Suppressor macrophage treated with lipopolysaccharide for 4 hours (primary cell): ENCODE measurements at regions not wholly inside any gene's neighbourhood (a gene's known extent, or its start where the extent isn't known, plus 50 kb on each side); places are given as distances from the start of the nearest gene placed in this dataset.
"Not testable (repeated sequence)": the region's sequence is repeated elsewhere in the genome, so short reads cannot be mapped to it uniquely, and the experiment has no call there.

Experiments
- DNase-seq: peaks from one replicate; pipeline ENCODE4 v3.0.0-alpha.2; 2020

DNA sequence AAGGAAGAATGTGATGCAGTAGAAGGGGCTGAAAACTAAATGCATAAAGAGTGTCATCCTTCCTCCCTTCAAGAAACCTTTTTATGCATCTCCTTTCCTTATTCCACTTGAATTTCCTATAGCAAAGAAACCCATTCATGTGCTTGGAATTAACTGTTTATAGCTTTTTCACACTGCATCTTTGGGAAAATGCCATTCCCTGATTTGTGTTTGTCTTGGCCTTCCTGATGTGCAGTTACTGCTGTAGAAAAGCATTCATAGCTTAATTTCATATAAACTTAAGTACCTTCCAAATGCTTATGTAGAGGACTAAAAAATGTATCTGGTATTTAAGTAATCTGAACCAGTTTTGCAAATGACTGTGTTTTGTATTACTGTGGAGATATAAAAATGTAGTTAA, 61.8 kb downstream of the SDR9C7 start:
- no peak for DNase-seq

GRCh38 chr12:56867216-56867615, 67.0 kb downstream of the SDR9C7 start:
- DNase-seq = no peak

DNA sequence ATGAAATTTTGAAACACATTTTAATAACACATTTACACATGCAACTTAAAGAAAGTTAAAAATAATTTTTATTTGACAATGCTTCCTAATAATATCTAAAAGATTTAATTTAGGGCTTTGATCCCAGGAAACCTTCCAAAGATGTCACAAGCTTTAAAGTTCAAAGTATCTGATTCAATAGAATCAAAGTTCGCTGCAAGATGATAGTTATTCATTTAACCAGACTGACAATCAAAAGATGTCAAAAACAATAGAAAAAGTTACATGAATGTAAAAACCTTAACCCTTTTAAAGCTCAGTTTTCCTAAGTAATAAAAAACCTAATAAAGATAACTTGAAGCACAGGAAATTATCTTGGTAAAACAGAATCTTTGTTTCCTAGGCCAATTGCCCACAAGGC, 67.7 kb downstream of the SDR9C7 start:
- no peak for DNase-seq

DNA sequence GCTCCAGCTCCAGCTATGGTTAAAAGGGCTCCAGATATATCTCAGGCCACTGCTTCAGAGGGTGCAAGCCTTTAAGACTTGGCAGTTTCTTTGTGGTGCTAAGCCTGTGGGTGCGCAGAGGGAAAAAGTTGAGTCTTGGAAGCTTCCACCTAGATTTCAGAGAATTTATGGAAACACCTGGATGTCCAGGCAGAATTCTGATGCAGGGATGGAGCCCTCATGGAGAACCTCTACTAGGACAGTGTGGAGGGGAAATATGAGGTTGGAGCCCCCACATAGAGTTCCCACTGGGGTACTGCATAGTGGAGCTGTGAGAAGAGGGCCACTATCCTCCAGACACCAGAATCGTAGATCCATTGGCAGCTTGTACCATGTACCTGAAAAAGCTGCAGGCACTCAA, 69.9 kb downstream of the SDR9C7 start:
- DNase-seq = no peak

GRCh38 chr12:56863789-56864188, 70.4 kb downstream of the SDR9C7 start:
- no peak for DNase-seq

- no peak for DNase-seq
Measured at GRCh38 chr12:56862264-56862663, 71.9 kb downstream of the SDR9C7 start.

- not testable (repeated sequence) for DNase-seq
Measured at GRCh38 chr12:56853392-56853978, 80.7 kb downstream of the SDR9C7 start.

DNA sequence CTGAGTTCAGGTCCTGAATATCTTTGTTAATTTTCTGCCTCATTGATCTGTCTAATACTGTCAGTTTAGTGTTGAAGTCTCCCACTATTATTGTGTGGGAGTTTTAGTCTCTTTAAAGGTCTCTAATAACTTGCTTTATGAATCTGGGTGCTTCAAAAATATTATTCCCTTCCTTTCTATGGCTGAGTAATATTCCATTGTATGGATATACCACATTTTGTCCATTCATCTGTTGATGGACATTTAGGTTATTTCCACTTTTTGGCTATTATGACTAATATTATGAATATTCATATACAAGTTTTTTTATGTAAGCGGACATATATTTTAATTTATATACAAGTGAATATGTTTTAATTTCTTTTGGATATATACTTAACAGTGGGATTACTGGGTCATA, 82.7 kb downstream of the SDR9C7 start:
- no peak for DNase-seq

DNA sequence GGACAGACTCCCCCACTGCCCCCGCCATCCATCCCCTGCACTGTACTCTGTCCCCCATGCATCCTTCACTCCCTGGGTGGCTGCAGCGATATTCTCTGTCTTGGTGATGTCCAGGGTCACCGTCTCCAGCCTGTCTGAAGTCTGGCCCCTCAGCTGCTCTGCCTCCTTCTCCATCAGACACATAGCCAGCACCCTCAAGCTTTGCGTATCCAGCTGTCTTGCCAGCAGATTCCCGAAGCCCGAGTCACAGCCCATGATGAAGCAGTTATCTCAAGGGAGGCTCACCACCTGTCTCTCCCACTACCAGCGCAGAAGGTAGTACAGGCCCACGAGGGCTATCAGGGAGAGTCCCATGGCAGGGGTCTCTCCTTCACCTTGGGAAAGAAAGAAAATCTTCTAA, 77.8 kb downstream of the HSD17B6 start:
- DNase-seq = no peak

GRCh38 chr12:56839915-56840325, 76.8 kb downstream of the HSD17B6 start:
- DNase-seq = peak; percentile 76

DNA sequence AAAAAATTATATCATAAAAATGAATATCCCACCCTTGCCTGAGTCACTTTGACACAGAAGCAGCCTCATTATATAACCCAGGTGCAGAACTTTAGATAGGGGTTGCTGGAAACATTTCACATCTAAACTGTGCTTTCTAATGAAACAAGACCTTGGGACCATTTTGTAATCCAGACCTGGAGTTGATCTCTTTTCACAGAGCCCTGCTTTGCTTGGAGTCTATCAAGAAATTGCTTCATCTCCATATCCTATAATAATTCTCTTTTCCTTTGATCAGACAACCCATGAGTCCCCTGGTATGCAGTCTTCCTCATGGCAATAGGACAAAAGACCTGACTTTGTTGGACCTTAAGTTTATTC, 76.3 kb downstream of the HSD17B6 start:
- DNase-seq = no peak

DNA sequence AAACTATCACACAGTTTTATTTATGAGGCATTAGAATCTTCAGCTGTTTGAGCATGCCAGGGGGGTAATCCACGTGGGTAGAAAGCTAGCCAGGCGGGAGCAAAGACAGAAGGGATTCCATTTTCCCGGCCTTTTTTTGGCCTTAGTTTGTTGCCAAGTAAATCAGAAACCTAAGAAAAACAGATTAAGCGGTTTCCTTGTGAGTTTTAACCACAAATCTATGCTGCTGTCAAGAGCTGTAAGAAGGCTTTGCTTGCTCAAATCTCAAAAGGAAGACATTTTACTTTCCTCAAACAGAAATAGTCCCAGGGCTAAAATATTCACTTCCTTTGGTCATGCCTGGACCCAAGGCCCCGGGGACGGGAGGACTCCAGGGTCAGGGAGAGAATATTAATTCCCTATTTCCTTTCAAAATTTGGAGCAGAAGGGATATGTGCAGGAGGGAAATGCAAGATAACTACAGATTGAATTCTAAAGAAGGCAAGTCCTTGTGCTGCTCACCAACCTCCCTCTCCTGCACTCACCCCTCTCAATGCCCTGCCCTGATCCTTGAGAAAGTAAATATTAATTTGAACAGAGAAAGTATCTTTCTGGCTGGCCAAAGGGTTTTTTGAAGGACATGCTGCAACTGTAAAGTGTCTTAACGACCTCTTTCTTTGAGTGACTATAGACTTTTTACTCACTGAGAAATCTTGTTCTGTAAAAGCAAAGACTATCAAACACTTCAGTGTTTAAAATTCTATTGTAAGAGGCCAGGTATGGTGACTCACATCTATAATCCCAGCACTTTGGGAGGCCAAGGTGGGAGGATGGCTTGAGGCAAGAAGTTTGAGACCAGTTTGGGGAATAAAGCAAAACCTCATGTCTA, 75.7 kb downstream of the HSD17B6 start:
- DNase-seq = no peak
